ENCODE measurements at regions not wholly inside any gene's neighbourhood (a gene's known extent, or its start where the extent isn't known, plus 50 kb on each side); places are given as distances from the start of the nearest gene placed in this dataset.

GRCh38 chr2:120619579-120619978 is 116.1 kb upstream of the GLI2 start (continued):
- TF ChIP-seq GZF1 (CRISPR knock-in tag; IDR thresholded peaks at IDR 0.05) (no peak), TBP (CRISPR knock-in tag; IDR thresholded peaks at IDR 0.05) (no peak), ZBTB25 (CRISPR knock-in tag; IDR thresholded peaks at IDR 0.05) (no peak), JDP2 (CRISPR knock-in tag; IDR thresholded peaks at IDR 0.05; ENCODE audit: borderline replicate concordance) (no peak), RBFOX2 (IDR thresholded peaks at IDR 0.05; ENCODE audit: low read depth, low read length) (no peak), IRF1 (CRISPR knock-in tag; IDR thresholded peaks at IDR 0.05; ENCODE audit: low read depth) (no peak), ZFP37 (CRISPR knock-in tag; IDR thresholded peaks at IDR 0.05; ENCODE audit: borderline replicate concordance) (no peak), MEIS2 (CRISPR knock-in tag; IDR thresholded peaks at IDR 0.05) (no peak), FOXP1 (IDR thresholded peaks at IDR 0.05) (no peak), FOXP1 (CRISPR knock-in tag; IDR thresholded peaks at IDR 0.05) (peak; percentile 76), E2F5 (CRISPR knock-in tag; conservative IDR thresholded peaks at IDR 0.05) (no peak), ZBTB43 (CRISPR knock-in tag; conservative IDR thresholded peaks at IDR 0.05) (no peak), HES4 (CRISPR knock-in tag; IDR thresholded peaks at IDR 0.05; ENCODE audit: borderline replicate concordance) (no peak), FUBP1 (CRISPR knock-in tag; IDR thresholded peaks at IDR 0.05; ENCODE audit: borderline replicate concordance) (no peak), SIX4 (CRISPR knock-in tag; IDR thresholded peaks at IDR 0.05) (no peak), ZNF513 (CRISPR knock-in tag; conservative IDR thresholded peaks at IDR 0.05) (no peak), ZNF343 (CRISPR knock-in tag; IDR thresholded peaks at IDR 0.05) (no peak), ZNF691 (CRISPR knock-in tag; IDR thresholded peaks at IDR 0.05; ENCODE audit: borderline replicate concordance, low read depth) (no peak), SP4 (CRISPR knock-in tag; IDR thresholded peaks at IDR 0.05) (no peak), ATF7-NPFF (CRISPR knock-in tag; IDR thresholded peaks at IDR 0.05; ENCODE audit: low read depth) (no peak), TMF1 (CRISPR knock-in tag; IDR thresholded peaks at IDR 0.05; ENCODE audit: low read depth) (no peak), ZMYM3 (CRISPR knock-in tag; IDR thresholded peaks at IDR 0.05) (no peak)
